GM12878 (cell line): ENCODE measurements at regions not wholly inside any gene's neighbourhood (a gene's known extent, or its start where the extent isn't known, plus 50 kb on each side); places are given as distances from the start of the nearest gene placed in this dataset.

Experiments
- ATAC-seq: fragments of 200-7000 bp; cut with Tn5 transposase; 3 replicates; pipeline ENCODE4 v1.9.1; 2020; ENCODE audit warnings: mild to moderate bottlenecking, moderate library complexity
- BruUV-seq: library from RNA; stranded (reverse); fragments of 400-500 nt; replicated peaks from 2 replicates; lab custom pipeline; 2021; lab: Mats Ljungman, UMichigan
- CTCF ChIA-PET: fragments of 300-600 bp; sonication (Branson Sonifier 250); formaldehyde crosslinking; extraction: SDS; loops from one replicate; lab custom pipeline; 2021; ENCODE audit warnings: inconsistent platforms; lab: Yijun Ruan, JAX
- POLR2A ChIA-PET: fragments of 350-600 bp; formaldehyde crosslinking; extraction: SDS; loops from one replicate; lab custom pipeline; 2021; ENCODE audit warnings: inconsistent platforms; lab: Charles Lee
- RAD21 ChIA-PET: fragments of 300-600 bp; sonication (Branson Sonifier 250); formaldehyde crosslinking; loops from one replicate; lab custom pipeline; 2023; ENCODE audit warnings: antibody characterized with exemption; ENCODE audit not compliant: unreplicated experiment; lab: Charles Lee
- SMC1A ChIA-PET: fragments of 300-600 bp; sonication (Branson Sonifier 250); formaldehyde crosslinking; loops from one replicate; lab custom pipeline; 2023; ENCODE audit not compliant: unreplicated experiment, uncharacterized antibody; lab: Charles Lee
- DNase-seq: peaks from one replicate; pipeline ENCODE4 v3.0.0-alpha.2; 2011; ENCODE audit warnings: low read depth, low spot score
- FAIRE-seq: peaks from 3 replicates; lab custom pipeline; 2011; peaks lifted over from hg19 to GRCh38; lab: Jason Lieb, UNC
- H2AFZ ChIP-seq: 2 replicates; pipeline ENCODE4 v1.6.0; 2011; ENCODE audit warnings: low read depth, low read length, control low read depth; ENCODE audit not compliant: control insufficient read depth
- H3K27ac ChIP-seq: 2 replicates; pipeline ENCODE4 v1.5.1; 2011; ENCODE audit warnings: control low read depth; ENCODE audit not compliant: control insufficient read depth, insufficient read depth
- H3K27me3 ChIP-seq, 2 experiments: replicated peaks in 1 of 2; 2 replicates each; pipeline versions ENCODE4 v1.6.0 to v1.6.1; 2011; ENCODE audit warnings: low read length in 1 of 2; ENCODE audit not compliant: control insufficient read depth in 2 of 2, insufficient read depth in 2 of 2
- H3K36me3 ChIP-seq, 2 experiments: 2 replicates each; pipeline ENCODE4 v1.5.1; 2011; ENCODE audit warnings: low read length in 1 of 2; ENCODE audit not compliant: control insufficient read depth in 2 of 2, insufficient read depth in 2 of 2
- H3K4me1 ChIP-seq: 2 replicates; pipeline ENCODE4 v1.6.1; 2011; ENCODE audit warnings: mild to moderate bottlenecking, low read length, moderate library complexity, mixed read lengths; ENCODE audit not compliant: control insufficient read depth, insufficient read depth
- H3K4me2 ChIP-seq: 2 replicates; pipeline ENCODE4 v1.6.0; 2011; ENCODE audit warnings: control low read depth; ENCODE audit not compliant: control insufficient read depth, insufficient read depth
- H3K4me3 ChIP-seq: fragments of 200-600 bp; sonication (generic); 2 replicates; pipeline ENCODE4 v1.5.1; 2016
- H3K79me2 ChIP-seq: 2 replicates; pipeline ENCODE4 v1.6.0; 2011; ENCODE audit warnings: low read length; ENCODE audit not compliant: control insufficient read depth, insufficient read depth
- H3K9ac ChIP-seq: 2 replicates; pipeline ENCODE4 v1.8.0; 2011; ENCODE audit warnings: low read length, control low read depth, mixed read lengths; ENCODE audit not compliant: control insufficient read depth, insufficient read depth
- H3K9me3 ChIP-seq: replicated peaks from 3 replicates; pipeline ENCODE4 v1.5.1; 2011; ENCODE audit warnings: mild to moderate bottlenecking, low read length; ENCODE audit not compliant: control insufficient read depth, insufficient read depth
- H4K20me1 ChIP-seq: 2 replicates; pipeline ENCODE4 v1.6.0; 2011; ENCODE audit not compliant: control insufficient read depth, insufficient read depth
- CEBPB ChIP-seq, 2 experiments: fragments of 150-350 bp in 1 of 2; IDR thresholded peaks; 2 replicates each; pipeline ENCODE4 v1.6.1; 2012 to 2014; ENCODE audit warnings: low read depth in 2 of 2, low read length in 2 of 2, borderline replicate concordance in 1 of 2, inconsistent platforms in 1 of 2
- CHD2 ChIP-seq: IDR thresholded peaks from 2 replicates; pipeline ENCODE4 v1.6.1; 2011; ENCODE audit warnings: low read depth, low read length, improper control_type of control experiment, borderline replicate concordance
- EED ChIP-seq: sonication (generic); IDR thresholded peaks from 2 replicates; pipeline ENCODE4 v1.6.1; 2016; ENCODE audit warnings: antibody characterized with exemption, low read depth
- MEF2A ChIP-seq: IDR thresholded peaks from 2 replicates; pipeline ENCODE4 v1.6.1; 2011; ENCODE audit warnings: low read depth, mild to moderate bottlenecking, low read length, moderate library complexity; ENCODE audit not compliant: insufficient read depth
- MLLT1 ChIP-seq: fragments of 450-650 bp; IDR thresholded peaks from 2 replicates; pipeline ENCODE4 v1.6.1; 2016; ENCODE audit warnings: mild to moderate bottlenecking
- MTA2 ChIP-seq: fragments of 450-650 bp; IDR thresholded peaks from 2 replicates; pipeline ENCODE4 v1.6.1; 2016; ENCODE audit warnings: low read depth, mild to moderate bottlenecking, moderate library complexity
- NR2C1 ChIP-seq: fragments of 450-650 bp; IDR thresholded peaks from 2 replicates; pipeline ENCODE4 v1.6.1; 2017; ENCODE audit warnings: antibody characterized with exemption, mild to moderate bottlenecking, moderate library complexity
- PAX8 ChIP-seq: fragments of 450-650 bp; IDR thresholded peaks from 2 replicates; pipeline ENCODE4 v1.6.1; 2017; ENCODE audit warnings: mild to moderate bottlenecking, moderate library complexity
- PKNOX1 ChIP-seq: fragments of 450-650 bp; IDR thresholded peaks from 2 replicates; pipeline ENCODE4 v1.6.1; 2016; ENCODE audit warnings: mild to moderate bottlenecking
- POLR2A ChIP-seq: IDR thresholded peaks from 2 replicates; pipeline ENCODE4 v1.6.1; 2011; ENCODE audit warnings: low read depth, mild to moderate bottlenecking, low read length
- SIX5 ChIP-seq: IDR thresholded peaks from 2 replicates; pipeline ENCODE4 v1.6.1; 2011; ENCODE audit warnings: mild to moderate bottlenecking, low read depth, low read length, moderate library complexity; ENCODE audit not compliant: severe bottlenecking
- USF2 ChIP-seq: IDR thresholded peaks from 2 replicates; pipeline ENCODE4 v1.6.1; 2011; ENCODE audit warnings: low read depth, low read length, improper control_type of control experiment, borderline replicate concordance
- WGBS: methylation state at CpG from one replicate; pipeline ENCODE4 v1.1.6; 2016; ENCODE audit warnings: low lambda C conversion rate; ENCODE audit not compliant: insufficient replicate concordance, insufficient coverage; ENCODE audit errors: missing lambda C conversion rate; 5-methylcytosine and 5-hydroxymethylcytosine counted together
- in situ Hi-C: fragments of 300-500 bp; cut with MboI; formaldehyde crosslinking; loops from 9 replicates; pipeline ENCODE4 v1.14.3; 2018; ENCODE audit warnings: mixed read lengths
- intact Hi-C: fragments of 100-400 bp; cut with micrococcal nuclease; formaldehyde crosslinking; loops from one replicate; pipeline ENCODE4 v1.14.2; 2022; ENCODE audit not compliant: unreplicated experiment

GRCh38 chr2:185456517-185456916, 282.1 kb upstream of the FSIP2 start (continued):
- TF ChIP-seq CEBPB (IDR thresholded peaks at IDR 0.05; ENCODE audit: borderline replicate concordance in 1 of 2, low read depth in 2 of 2, low read length in 2 of 2) (no peak), MTA2 (no peak), SIX5 (no peak), MEF2A (no peak), EED (no peak), NR2C1 (no peak)

- WGBS = 36% methylated on average over 3 of the region's 3 CpGs
- Histone ChIP-seq H3K4me2 (no peak overlapping the region), H3K79me2 (no peaks in the 10 kb centered on the region), H4K20me1 (no peaks in the 10 kb centered on the region), H3K27ac (no peak overlapping the region), H2AFZ (no peak overlapping the region), H3K27me3 (no peaks in the 10 kb centered on the region), H3K36me3 (no peaks in the 10 kb centered on the region), H3K4me3 (no peak overlapping the region), H3K9ac (no peak overlapping the region), H3K4me1 (no peaks in the 10 kb centered on the region), H3K9me3 (no peaks in the 10 kb centered on the region)
- FAIRE-seq = no peak
- ChIA-PET SMC1A (interaction anchor here (1.4 kb wide), 1 partner anchor 12 kb away, joined by 3 read pairs; no protein-coding TSS in a partner anchor), RAD21 (no interaction called here), CTCF (no interaction called here), POLR2A (no interaction called here)
- in situ Hi-C loops (no loop called here), intact Hi-C loops (no loop called here)
- TF ChIP-seq MLLT1 (no peak), PKNOX1 (no peak), PAX8 (no peak), CHD2 (no peak), POLR2A (no peak), USF2 (no peak)
- BruUV-seq = no TSS peak
- no peak for DNase-seq
- no peak for ATAC-seq
Measured at GRCh38 chr2:185463481-185463880, 275.1 kb upstream of the FSIP2 start.
